ENCODE measurements at regions not wholly inside any gene's neighbourhood (a gene's known extent, or its start where the extent isn't known, plus 50 kb on each side); places are given as distances from the start of the nearest gene placed in this dataset.

- no peaks in the 10 kb centered on the region for H3K4me1 ChIP-seq (replicated peaks)
- TF ChIP-seq POLR2A (IDR thresholded peaks at IDR 0.05) (no peak), CTCF (IDR thresholded peaks at IDR 0.05) (no peak), POLR2AphosphoS5 (IDR thresholded peaks at IDR 0.05) (no peak)
- intact Hi-C loops (cut with DNase I): no loop called here
- H3K27me3 ChIP-seq (replicated peaks; ENCODE audit: insufficient read depth): no peaks in the 10 kb centered on the region
- 64% methylated on average over 1 of the region's 1 CpG for WGBS
- H3K27ac ChIP-seq: no peak overlapping the region
- H3K9me3 ChIP-seq: no peaks in the 10 kb centered on the region
- H3K36me3 ChIP-seq: no peaks in the 10 kb centered on the region
- no peak overlapping the region for H3K4me3 ChIP-seq
- DNase-seq (ENCODE audit: low spot score): no peak
Observed at GRCh38 chr9:99466104-99466503, 244.0 kb downstream of the SEC61B start.

- Histone ChIP-seq H3K4me1 (replicated peaks) (no peaks in the 10 kb centered on the region), H3K27me3 (replicated peaks; ENCODE audit: insufficient read depth) (no peaks in the 10 kb centered on the region), H3K4me3 (no peak overlapping the region), H3K36me3 (no peaks in the 10 kb centered on the region), H3K9me3 (no peaks in the 10 kb centered on the region), H3K27ac (no peak overlapping the region)
- no peak for DNase-seq (ENCODE audit: low spot score)
- TF ChIP-seq POLR2AphosphoS5 (IDR thresholded peaks at IDR 0.05) (no peak), CTCF (IDR thresholded peaks at IDR 0.05) (no peak), POLR2A (IDR thresholded peaks at IDR 0.05) (no peak)
- intact Hi-C loops (cut with DNase I): no loop called here
Observed at GRCh38 chr9:99466781-99467180, 244.7 kb downstream of the SEC61B start.

GRCh38 chr9:99471033-99471432 lies 249.0 kb downstream of the SEC61B start:
- H3K4me1 ChIP-seq (replicated peaks): no peaks in the 10 kb centered on the region
- H3K9me3 ChIP-seq: no peaks in the 10 kb centered on the region
- no peak for TF ChIP-seq POLR2A (IDR thresholded peaks at IDR 0.05)
- no peak for TF ChIP-seq POLR2AphosphoS5 (IDR thresholded peaks at IDR 0.05)
- TF ChIP-seq CTCF (IDR thresholded peaks at IDR 0.05): no peak
- no peaks in the 10 kb centered on the region for H3K27me3 ChIP-seq (replicated peaks; ENCODE audit: insufficient read depth)
- no peaks in the 10 kb centered on the region for H3K36me3 ChIP-seq
- H3K27ac ChIP-seq: no peak overlapping the region
- no peak for DNase-seq (ENCODE audit: low spot score)
- no peak overlapping the region for H3K4me3 ChIP-seq
- WGBS: 95% methylated on average over 2 of the region's 2 CpGs
- intact Hi-C loops (cut with DNase I): no loop called here

GRCh38 chr9:99472240-99472915 lies 250.3 kb downstream of the SEC61B start:
- intact Hi-C loops (cut with DNase I): no loop called here
- 45% methylated on average over 6 of the region's 6 CpGs for WGBS
- H3K27me3 ChIP-seq (replicated peaks; ENCODE audit: insufficient read depth): no peaks in the 10 kb centered on the region

More at GRCh38 chr9:99472240-99472915, 250.3 kb downstream of the SEC61B start:
- DNase-seq (ENCODE audit: low spot score): no peak
- Histone ChIP-seq H3K36me3 (no peaks in the 10 kb centered on the region), H3K9me3 (no peaks in the 10 kb centered on the region), H3K27ac (no peak overlapping the region), H3K4me3 (no peak overlapping the region), H3K4me1 (replicated peaks) (no peaks in the 10 kb centered on the region)
- no peak for TF ChIP-seq CTCF (IDR thresholded peaks at IDR 0.05)
- TF ChIP-seq POLR2AphosphoS5 (IDR thresholded peaks at IDR 0.05): no peak
- no peak for TF ChIP-seq POLR2A (IDR thresholded peaks at IDR 0.05)
